GM19240 (cell line): ENCODE measurements at regions not wholly inside any gene's neighbourhood (a gene's known extent, or its start where the extent isn't known, plus 50 kb on each side); places are given as distances from the start of the nearest gene placed in this dataset.
"Not testable (repeated sequence)": the region's sequence is repeated elsewhere in the genome, so short reads cannot be mapped to it uniquely, and the experiment has no call there.

ENCODE experiments used
- DNase-seq: peaks from one replicate; pipeline ENCODE4 v3.0.0; 2011; ENCODE audit warnings: low spot score; ENCODE audit not compliant: insufficient read length

- DNase-seq, result no peak
These were observed 123.4 kb upstream of the SOD1 start for GRCh38 chr21:31536138-31536537.

DNA sequence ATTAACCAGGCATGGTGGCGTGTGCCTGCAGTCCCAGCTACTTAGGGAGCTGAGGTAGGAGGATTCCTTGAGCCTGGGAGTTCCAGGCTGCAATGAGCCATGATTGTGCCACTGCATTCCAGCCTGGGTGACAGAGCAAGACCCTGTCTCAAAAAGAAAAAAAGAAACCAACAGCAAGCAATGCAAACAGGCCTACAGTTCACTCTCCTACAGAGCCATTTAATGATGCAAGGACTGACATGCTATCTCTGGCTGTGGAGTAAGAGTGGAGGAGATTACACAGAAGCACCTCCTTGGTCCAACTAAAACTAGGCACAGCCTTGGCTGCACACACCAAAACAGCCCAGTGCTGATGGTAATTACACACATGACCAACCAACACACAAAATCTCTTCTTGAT is 127.5 kb upstream of the SOD1 start:
- DNase-seq, result no peak

DNA sequence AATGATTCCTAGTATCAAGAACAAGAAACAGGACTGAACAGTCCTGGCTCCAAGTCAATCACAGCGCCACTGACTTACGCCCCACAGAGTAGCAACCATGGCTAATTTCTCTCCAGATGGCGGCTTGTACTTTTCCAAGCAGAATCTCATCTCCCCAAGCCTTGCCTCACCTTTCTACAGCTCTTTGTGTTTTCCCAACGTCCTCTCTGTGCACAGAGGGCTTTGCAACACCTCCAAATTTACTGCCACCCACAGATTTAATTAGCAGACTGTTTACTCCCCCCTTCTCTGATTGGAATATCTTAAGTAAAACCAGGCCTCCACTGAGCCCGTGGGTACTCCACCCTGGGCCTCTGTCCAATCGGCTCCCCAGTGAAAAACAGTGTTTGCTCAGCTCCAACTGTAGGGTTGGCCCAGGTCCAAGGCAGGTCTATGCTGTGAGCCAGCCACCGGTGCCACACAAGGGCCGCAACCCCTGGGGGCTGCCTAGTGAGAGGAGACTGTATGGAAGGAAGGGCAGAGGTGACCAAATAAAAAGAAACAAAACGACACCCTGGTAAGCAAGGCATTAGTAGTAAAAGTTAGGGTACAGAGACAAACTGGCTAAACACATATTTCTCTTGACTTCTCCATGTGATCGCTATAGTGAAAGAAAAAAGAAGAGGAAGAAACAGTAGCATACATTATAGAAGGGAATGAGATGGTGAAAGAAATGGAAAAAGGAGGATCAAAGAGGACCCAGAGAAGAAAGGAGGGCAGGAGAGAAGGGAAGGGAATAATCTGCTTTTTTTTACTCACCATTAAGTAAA is 128.4 kb upstream of the SOD1 start:
- DNase-seq, result no peak

DNA sequence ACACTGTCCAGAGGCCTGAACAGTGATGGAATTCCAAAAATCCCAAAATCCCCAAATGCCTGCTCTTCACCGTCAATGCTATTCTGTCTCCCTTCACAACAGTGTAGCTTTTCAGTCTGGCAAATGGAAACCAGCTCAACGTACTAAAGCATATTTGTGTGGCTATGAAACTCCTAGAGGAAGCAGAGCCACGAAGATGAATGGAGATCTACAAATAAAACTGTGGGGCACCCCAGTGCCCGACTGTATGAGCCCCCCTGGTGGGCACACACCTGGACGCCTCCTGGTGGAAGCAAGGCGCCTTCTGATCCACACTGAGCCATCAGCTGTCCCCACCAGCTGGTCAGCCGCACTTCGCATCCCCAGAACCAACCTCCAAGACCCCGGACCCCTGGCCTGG is 129.1 kb upstream of the SOD1 start:
- no peak for DNase-seq

- no peak for DNase-seq
These were observed 130.1 kb upstream of the SOD1 start for GRCh38 chr21:31529406-31529805.

DNA sequence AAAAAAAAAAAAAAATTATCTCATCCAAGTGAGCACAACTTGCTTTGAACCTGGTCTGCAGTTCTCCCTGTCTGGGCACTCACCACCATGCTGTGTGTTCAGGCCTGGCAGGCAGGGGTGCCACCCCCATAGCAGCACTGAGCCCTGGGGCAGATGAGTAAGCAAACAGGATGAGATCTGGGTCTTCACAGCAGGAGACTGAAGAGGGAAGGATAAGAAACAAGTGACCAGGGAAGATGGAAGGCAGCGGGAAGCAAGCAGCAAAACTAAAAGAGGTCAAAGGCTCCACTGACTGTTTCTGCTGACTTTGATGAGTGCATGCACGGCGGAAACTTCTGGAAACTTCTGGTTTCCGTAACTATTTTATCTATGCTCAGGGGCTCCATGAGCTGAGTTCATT is 133.5 kb upstream of the SOD1 start:
- no peak for DNase-seq

- DNase-seq, result no peak
These were observed 135.4 kb upstream of the SOD1 start for GRCh38 chr21:31524140-31524539.

DNA sequence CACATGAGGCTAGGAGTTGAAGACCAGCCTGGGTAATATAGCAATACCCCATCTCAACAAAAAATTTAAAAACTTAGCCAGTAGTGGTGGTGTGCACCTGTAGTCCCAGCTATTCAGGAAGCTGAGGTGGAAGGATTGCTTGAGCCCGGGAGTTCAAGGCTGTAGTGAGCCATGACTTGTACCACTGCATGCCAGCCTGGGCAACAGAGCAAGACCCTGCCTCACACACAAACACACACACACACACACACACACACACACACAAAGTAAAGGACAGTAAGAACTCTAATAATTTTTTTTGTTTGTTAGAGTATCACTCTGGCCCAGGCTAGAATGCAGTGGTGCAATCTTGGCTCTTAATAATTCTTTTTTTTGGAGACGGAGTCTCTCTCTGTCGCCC is 138.0 kb upstream of the SOD1 start:
- DNase-seq, result no peak

DNA sequence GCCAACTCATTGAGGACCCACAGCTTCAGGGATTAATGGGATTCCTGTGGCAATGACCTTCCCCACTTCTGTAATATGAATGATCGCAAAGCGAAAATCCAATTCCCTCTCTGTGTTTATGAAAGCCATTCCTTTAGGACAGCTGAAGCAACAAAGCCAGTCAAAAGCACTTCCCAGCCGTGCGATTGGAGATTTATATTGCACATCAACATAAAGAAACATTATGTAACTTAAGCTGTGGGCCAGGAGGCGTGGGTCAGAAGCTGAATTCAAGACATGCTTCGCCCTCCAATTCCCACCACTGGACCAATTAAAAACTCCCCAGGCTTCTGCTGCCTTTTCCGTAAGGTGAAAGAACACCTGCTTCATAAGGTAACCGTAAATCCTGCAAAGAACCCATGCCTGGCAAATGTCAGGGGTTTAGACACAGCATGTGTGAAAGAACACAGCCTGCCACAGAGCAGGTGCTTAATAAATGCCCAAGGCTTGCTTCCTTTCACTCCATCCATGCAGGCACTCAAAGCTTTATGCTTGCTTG is 138.9 kb upstream of the SOD1 start:
- no peak for DNase-seq

DNA sequence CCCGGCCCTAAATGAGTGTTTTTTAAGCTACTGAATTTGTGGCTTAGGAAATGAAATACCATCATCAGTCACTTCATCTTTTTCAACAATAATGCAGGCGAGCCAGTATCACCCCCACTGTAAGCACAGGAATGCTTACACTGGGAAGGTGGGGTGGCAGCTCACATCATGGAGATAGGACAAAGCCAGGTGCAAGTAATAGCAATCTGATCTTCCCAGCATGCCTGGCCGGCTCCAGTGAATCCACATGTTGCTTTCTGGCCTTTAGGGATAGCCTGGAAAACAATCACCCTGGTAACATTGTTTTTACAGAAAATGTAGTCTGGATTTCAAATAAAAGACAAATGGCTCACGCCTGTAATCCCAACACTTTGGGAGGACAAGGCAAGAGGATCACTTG is 140.9 kb upstream of the SOD1 start:
- DNase-seq, result no peak

GRCh38 chr21:31517664-31518414 is 141.7 kb upstream of the SOD1 start:
- no peak for DNase-seq

DNA sequence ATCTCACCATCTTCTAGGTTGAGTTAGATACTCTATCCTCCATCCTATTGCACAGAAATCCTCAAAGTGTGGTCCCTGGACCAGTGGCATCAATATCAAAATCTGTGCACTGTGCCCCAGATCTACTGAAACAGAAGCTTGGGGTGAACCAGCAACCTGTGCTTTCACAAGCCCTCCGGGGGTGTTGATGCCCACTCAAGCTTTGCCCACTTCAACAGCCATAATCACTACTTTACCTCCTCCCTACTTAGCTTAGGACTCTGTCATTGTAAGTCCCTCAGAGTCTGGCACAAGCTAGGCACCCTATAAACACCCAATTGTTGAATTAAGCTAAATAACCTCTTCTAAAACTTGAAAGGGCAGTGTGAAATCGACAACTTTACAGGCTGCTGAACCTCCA is 144.2 kb upstream of the SOD1 start:
- no peak for DNase-seq

- no peak for DNase-seq
These were observed 144.9 kb upstream of the SOD1 start for GRCh38 chr21:31514598-31514997.

DNA sequence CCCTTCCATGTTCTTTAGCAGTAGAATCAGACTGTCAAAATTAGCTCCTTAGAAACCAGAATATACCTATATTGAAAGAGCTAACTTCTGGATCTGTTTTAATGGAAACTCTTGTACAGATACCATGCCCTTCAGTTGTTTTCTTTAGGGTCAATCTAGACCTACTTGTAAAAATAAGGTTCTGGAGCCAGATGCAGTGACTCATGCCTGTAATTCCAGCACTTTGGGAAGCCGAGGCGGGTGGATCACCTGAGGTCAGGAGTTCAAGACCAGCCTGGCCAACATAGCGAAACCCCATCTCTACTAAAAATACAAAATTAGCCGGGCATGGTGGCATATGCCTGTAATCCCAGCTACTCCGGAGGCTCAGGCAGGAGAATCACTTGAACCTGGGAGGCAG is 146.0 kb upstream of the SOD1 start:
- DNase-seq, result not testable (repeated sequence)

- not testable (repeated sequence) for DNase-seq
These were observed 147.5 kb upstream of the SOD1 start for GRCh38 chr21:31511999-31512398.

GRCh38 chr21:31511258-31511657 is 148.2 kb upstream of the SOD1 start:
- DNase-seq, result no peak

DNA sequence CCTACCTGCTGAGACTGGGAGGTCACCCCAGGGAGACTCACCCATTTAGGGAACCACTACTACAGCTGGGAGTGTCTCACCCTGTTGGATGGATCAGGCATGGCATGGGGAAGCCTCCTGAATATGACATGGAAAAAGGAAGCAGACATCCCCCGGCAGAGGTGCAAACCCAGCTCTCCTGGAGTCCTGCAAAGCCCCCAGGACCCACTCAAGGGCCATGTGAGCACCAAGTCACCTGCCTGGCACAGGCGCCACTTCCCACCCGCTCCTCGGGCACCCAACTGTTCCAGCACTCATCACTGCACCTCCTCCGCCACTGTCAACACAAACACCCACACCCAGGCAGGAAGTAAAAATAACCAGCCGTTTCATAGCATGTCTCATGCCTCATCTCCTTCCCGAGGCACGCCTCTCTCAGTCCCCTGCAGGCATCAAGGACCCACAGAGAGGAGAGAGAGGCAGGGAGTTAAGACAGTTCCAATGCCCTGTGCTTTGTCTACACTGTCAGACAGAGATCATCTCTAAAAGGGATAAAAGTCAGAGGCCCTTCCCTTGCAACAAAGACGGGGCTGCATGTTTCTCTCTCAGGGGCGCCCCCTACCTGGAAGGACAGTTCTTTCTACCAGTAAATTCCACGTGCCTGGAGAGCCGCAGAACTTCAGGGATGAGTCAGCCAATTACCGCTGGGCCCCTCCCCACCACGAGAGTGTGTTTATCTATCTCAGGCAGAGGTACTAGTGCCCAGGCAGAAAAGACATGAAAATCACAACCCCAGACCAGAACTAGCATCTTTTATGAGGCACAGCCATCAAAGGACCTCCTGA is 150.1 kb upstream of the SOD1 start:
- DNase-seq, result no peak

DNA sequence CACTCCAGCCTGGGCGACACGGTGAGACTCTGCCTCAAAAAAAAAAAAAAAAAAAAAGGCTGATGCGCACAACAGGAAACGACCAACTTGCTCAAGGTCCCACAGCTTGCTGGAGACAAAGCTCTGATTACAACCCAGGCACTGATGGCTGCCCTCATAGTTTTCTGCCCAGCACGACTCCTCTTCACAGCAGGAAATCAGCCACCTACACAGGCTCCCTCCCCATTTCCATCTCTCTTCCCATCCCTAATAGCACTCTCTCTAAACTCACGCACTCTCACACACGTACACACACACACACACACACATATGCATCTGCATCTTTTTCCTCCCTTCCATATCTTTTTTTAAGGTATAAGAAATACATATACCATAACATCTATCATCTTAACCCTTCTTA is 153.5 kb upstream of the SOD1 start:
- no peak for DNase-seq

DNA sequence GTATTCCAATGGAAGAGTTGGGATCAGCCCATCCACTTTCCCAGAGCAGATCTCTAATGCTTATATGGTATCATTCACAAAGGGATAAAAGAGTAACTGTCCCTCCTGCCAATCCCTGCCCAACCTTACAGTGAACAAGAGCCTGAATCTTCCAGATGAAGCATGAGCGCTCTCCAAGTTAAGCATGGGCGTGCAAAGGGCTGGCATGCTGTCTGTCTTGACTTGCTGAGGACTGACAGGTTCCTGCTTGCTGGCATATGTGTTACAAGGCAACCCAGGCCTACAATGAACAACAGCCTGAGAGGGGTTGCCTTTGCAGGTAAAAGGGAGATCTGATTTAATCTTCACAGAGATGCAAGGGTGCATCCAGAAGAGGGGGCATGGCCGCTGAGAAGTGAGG is 155.6 kb upstream of the SOD1 start:
- no peak for DNase-seq

DNA sequence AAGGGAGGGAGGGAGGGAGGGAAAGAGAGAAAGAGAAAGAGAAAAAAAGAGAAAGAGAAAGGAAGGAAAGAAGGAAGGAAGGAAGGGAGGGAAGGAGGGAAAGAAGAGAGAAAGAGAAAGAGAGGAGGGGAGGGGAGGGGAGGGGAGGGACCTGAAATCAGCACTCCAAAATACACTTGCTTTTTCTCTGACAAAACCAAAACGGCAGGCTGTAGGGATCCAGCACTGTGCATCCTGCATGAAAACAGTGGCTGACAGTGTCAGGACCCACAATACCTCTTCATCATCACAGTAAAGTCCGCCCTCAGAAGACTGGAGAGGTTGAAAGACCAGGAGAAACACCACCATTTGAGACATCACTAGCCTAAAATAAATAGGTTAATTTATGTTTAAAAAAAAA is 156.0 kb upstream of the SOD1 start:
- no peak for DNase-seq

- DNase-seq, result no peak
These were observed 156.9 kb upstream of the SOD1 start for GRCh38 chr21:31502537-31503143.
